22Rv1 (cell line): ENCODE measurements at regions not wholly inside any gene's neighbourhood (a gene's known extent, or its start where the extent isn't known, plus 50 kb on each side); places are given as distances from the start of the nearest gene placed in this dataset.

ENCODE experiments used
- ZFX ChIP-seq: fragments of 450-650 bp; IDR thresholded peaks from 2 replicates; pipeline ENCODE4 v1.6.1; 2017; ENCODE audit warnings: antibody characterized with exemption, borderline replicate concordance
- TF ChIP-seq, protein P1 (sequence below): fragments of 450-650 bp; IDR thresholded peaks from 2 replicates; pipeline ENCODE4 v1.5.1; 2017; ENCODE audit warnings: mild to moderate bottlenecking

DNA sequence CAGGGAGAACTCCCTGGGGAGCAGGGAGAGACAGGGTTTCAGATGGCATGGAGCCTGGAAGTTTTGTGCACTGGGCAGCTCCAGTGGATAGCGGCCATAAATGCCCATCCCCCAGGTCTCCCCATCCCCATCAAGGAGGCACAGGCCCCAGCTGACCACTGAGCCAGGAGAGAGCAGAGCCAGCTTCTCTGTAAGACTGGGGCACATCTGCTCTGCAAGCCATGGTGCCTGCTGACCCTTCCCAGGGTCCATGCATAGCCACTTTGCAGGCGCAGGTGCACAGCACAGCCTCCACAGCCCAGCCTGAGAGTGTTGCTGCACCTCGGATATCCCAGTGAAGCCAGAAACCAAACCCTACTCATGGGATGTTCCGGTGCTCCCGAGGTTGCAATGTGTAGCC is 206.3 kb upstream of the SPANXN4 start:
- TF ChIP-seq, protein P1, sequence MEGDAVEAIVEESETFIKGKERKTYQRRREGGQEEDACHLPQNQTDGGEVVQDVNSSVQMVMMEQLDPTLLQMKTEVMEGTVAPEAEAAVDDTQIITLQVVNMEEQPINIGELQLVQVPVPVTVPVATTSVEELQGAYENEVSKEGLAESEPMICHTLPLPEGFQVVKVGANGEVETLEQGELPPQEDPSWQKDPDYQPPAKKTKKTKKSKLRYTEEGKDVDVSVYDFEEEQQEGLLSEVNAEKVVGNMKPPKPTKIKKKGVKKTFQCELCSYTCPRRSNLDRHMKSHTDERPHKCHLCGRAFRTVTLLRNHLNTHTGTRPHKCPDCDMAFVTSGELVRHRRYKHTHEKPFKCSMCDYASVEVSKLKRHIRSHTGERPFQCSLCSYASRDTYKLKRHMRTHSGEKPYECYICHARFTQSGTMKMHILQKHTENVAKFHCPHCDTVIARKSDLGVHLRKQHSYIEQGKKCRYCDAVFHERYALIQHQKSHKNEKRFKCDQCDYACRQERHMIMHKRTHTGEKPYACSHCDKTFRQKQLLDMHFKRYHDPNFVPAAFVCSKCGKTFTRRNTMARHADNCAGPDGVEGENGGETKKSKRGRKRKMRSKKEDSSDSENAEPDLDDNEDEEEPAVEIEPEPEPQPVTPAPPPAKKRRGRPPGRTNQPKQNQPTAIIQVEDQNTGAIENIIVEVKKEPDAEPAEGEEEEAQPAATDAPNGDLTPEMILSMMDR = no peak
- TF ChIP-seq ZFX = no peak
